Thoracic aorta (tissue), 2 donors: ENCODE measurements at regions not wholly inside any gene's neighbourhood (a gene's known extent, or its start where the extent isn't known, plus 50 kb on each side); places are given as distances from the start of the nearest gene placed in this dataset.

Source experiments
- ATAC-seq: fragments of 150-250 bp; one replicate; pipeline ENCODE4 v1.8.0; 2017; ENCODE audit warnings: low read depth; ENCODE audit not compliant: insufficient number of reproducible peaks, low FRiP score
- DNase-seq: peaks from one replicate; pipeline ENCODE4 v3.0.0-alpha.2; 2020; ENCODE audit warnings: low spot score
- H3K27ac ChIP-seq, 2 donors: fragments of 200-600 bp; sonication (generic); 1 replicate in 1 of 2; 2 replicates in 1 of 2; pipeline ENCODE4 v1.5.1; 2016; ENCODE audit warnings: mild to moderate bottlenecking in 2 of 2, moderate library complexity in 2 of 2
- H3K27me3 ChIP-seq: fragments of 200-600 bp; sonication (generic); replicated peaks from 2 replicates; pipeline ENCODE4 v1.6.0; 2016; ENCODE audit warnings: mild to moderate bottlenecking; ENCODE audit not compliant: insufficient read depth
- H3K36me3 ChIP-seq: fragments of 200-600 bp; sonication (generic); one replicate; pipeline ENCODE4 v1.5.1; 2016
- H3K4me1 ChIP-seq, 2 donors: fragments of 200-600 bp; sonication (generic); 1 replicate in 1 of 2; 2 replicates in 1 of 2; pipeline versions ENCODE4 v1.5.1 to v1.6.0; 2016; ENCODE audit warnings: low read depth in 2 of 2, mild to moderate bottlenecking in 1 of 2; ENCODE audit not compliant: control insufficient read depth in 1 of 2
- H3K4me3 ChIP-seq: fragments of 200-600 bp; sonication (generic); 2 replicates; pipeline ENCODE4 v1.5.1; 2016; ENCODE audit warnings: mild to moderate bottlenecking
- H3K9me3 ChIP-seq: fragments of 200-600 bp; sonication (generic); 2 replicates; pipeline ENCODE4 v1.5.1; 2016
- CTCF ChIP-seq: fragments of 200-600 bp; sonication (generic); IDR thresholded peaks from one replicate; pipeline ENCODE4 v1.5.1; 2019; ENCODE audit warnings: antibody characterized with exemption

DNA sequence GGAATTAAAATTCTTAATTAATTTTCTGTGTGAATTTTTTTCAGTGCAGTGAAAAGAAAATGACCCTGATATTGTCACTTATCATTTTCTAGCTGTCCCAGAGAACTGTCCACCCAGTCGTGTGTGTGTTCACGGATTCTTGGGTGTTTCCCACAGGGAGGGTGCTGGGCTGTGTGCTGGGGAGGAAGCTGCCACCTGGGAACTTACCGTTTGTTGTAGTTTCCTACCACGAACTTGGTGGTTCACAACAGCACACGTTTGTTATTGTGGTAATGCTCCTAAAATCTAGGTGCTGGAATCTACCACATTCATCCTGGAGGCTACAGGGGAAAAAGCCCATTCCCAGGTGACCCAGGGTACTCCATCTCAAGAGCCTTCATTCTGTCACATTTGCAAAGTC is 276.1 kb downstream of the GLRX3 start:
- ATAC-seq (no peak), DNase-seq (no peak)
- Histone ChIP-seq H3K4me3 (no peak overlapping the region), H3K36me3 (no peaks in the 10 kb centered on the region), H3K4me1 (no peaks in the 10 kb centered on the region), H3K27me3 (no peaks in the 10 kb centered on the region), H3K27ac (no peak overlapping the region), H3K9me3 (no peaks in the 10 kb centered on the region)
- no peak for TF ChIP-seq CTCF

DNA sequence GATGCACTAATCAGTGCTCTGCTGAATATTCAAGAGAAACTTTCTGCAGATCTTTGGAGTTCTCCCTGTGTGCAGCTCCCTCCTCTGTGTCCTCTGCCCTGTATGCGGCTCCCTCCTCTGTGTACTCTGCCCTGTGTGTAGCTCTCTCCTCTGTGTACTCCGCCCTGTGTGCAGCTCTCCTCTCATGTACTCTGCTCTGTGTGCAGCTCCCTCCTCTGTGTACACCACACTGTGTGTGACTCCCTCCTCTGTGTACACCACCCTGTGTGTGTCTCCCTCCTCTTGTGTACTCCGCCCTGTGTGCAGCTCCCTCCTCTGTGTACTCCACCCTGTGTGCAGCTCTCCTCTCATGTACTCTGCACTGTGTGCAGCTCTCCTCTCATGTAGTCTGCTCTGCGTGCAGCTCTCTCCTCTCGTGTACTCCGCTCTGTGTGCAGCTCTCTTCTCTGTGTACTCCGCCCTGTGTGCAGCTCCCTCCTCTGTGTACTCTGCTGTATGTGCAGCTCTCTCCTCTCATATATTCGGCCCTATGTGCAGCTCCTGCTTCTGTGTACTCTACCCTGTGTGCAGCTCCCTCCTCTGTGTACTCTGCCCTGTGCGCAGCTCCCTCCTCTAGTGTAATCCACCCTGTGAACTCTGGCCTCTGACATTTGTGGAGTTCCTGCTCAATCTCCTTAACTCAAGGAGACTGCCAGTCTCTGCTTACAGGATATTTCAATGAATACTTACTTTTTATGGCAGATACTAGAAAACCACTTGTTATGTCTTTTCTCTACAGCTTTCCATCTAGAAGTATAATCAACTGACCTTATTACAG is 280.4 kb downstream of the GLRX3 start:
- Histone ChIP-seq H3K36me3 (no peaks in the 10 kb centered on the region), H3K27me3 (no peaks in the 10 kb centered on the region), H3K27ac (no peak overlapping the region), H3K9me3 (no peaks in the 10 kb centered on the region), H3K4me3 (no peak overlapping the region), H3K4me1 (no peaks in the 10 kb centered on the region)
- no peak for DNase-seq
- ATAC-seq, result no peak
- no peak for TF ChIP-seq CTCF

DNA sequence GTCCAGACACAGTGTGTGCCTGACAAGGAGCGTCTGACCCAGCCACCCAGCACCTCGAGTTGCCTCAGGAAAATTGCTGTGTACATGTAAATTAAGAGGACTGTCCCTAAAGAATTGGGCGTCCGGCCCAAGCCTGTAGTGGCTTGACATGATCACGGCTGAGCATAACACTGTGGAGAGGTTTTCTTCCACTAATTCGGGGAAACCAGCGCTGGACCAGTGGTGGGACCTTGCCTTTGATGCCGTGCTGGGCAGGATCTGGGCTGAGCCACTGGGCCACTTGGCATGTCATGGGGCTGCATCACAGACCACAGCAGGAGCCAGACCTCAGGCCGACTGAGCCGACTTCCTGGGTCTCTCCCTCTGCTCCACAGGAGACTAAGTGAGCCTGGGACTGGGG is 282.5 kb downstream of the GLRX3 start:
- TF ChIP-seq CTCF, result no peak
- no peak for DNase-seq
- Histone ChIP-seq H3K9me3 (no peaks in the 10 kb centered on the region), H3K4me1 (no peaks in the 10 kb centered on the region), H3K27ac (no peak overlapping the region), H3K4me3 (no peak overlapping the region), H3K27me3 (no peaks in the 10 kb centered on the region), H3K36me3 (no peaks in the 10 kb centered on the region)
- ATAC-seq, result no peak

- DNase-seq (no peak), ATAC-seq (no peak)
- Histone ChIP-seq H3K27ac (no peak overlapping the region), H3K4me3 (no peak overlapping the region), H3K9me3 (no peaks in the 10 kb centered on the region), H3K4me1 (no peaks in the 10 kb centered on the region), H3K36me3 (no peaks in the 10 kb centered on the region), H3K27me3 (no peaks in the 10 kb centered on the region)
- no peak for TF ChIP-seq CTCF
These were observed 285.7 kb downstream of the GLRX3 start for GRCh38 chr10:130421909-130422308.

DNA sequence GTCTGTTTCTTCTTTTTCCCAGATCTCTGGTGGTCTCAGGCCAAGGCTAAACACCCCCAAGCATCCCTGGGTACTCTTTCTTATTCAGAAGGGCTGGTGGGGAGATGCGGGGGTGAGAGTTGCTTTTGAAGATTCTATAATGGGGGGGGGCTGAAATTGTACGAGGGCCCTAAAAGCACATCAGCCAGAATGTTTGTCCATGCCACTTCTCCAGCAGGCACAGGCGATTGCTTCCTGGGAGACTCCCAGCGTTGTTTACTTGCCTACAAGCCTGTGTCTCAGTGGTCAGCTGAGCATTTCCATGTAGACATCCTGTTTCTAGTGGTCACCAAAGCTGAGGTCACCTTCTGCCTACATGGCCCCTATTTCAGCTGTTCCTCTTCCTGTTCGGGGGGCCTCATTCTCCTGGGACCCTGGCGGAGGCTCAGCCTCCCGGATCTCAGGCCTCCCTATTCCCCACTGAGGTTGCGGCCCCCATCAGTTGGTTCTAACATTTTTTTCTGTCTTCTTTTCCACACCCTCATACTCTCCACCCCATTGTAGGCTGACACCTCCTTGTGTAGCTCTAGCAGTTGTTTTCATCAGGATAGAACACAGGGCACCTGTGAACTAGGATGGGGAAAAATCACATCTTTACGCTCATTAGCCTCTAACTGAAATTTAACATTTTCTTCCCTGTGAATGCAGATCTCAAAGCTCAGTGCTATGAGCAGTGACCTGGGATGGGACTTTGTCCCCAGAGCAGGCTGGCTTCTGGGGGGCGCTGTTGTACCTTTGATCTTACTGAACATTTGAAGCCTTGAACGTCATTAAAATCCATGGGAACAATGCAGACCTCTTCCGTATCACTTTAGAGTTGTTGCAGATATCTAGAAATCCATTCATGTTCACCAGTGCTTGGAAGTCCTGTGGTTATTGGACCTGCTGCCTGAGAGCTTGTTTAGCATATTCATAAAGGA is 286.5 kb downstream of the GLRX3 start:
- no peak for TF ChIP-seq CTCF
- Histone ChIP-seq H3K9me3 (no peaks in the 10 kb centered on the region), H3K4me3 (no peak overlapping the region), H3K27me3 (no peaks in the 10 kb centered on the region), H3K4me1 (no peaks in the 10 kb centered on the region), H3K27ac (no peak overlapping the region), H3K36me3 (no peaks in the 10 kb centered on the region)
- DNase-seq (no peak), ATAC-seq (no peak)
